ENCODE measurements at regions not wholly inside any gene's neighbourhood (a gene's known extent, or its start where the extent isn't known, plus 50 kb on each side); places are given as distances from the start of the nearest gene placed in this dataset.

DNA sequence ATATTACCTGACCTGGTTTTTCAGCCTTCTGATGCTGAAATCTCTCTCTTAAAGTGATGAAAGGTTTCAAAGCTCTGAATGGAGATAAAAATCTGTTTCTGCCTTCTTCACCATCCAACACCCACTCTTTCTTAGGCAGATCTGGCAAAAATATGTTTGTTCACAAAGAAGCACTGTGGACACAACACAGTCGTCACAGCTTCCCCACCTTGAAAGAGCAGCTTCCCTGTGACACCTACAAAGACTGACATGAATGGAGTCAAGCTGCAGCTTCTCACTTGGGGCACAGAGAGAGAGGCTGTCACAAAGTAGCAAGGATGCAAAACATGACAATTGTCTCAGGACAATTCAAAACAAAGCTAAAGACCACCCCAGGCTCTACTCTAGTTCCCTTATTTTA lies 86.5 kb downstream of the ICOS start:
- TF ChIP-seq, protein P1, sequence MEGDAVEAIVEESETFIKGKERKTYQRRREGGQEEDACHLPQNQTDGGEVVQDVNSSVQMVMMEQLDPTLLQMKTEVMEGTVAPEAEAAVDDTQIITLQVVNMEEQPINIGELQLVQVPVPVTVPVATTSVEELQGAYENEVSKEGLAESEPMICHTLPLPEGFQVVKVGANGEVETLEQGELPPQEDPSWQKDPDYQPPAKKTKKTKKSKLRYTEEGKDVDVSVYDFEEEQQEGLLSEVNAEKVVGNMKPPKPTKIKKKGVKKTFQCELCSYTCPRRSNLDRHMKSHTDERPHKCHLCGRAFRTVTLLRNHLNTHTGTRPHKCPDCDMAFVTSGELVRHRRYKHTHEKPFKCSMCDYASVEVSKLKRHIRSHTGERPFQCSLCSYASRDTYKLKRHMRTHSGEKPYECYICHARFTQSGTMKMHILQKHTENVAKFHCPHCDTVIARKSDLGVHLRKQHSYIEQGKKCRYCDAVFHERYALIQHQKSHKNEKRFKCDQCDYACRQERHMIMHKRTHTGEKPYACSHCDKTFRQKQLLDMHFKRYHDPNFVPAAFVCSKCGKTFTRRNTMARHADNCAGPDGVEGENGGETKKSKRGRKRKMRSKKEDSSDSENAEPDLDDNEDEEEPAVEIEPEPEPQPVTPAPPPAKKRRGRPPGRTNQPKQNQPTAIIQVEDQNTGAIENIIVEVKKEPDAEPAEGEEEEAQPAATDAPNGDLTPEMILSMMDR (IDR thresholded peaks at IDR 0.05; ENCODE audit: insufficient read depth, missing control alignments), result no peak
- DNase-seq (ENCODE audit: insufficient read length, low spot score) (no peak), FAIRE-seq (no peak)

DNA sequence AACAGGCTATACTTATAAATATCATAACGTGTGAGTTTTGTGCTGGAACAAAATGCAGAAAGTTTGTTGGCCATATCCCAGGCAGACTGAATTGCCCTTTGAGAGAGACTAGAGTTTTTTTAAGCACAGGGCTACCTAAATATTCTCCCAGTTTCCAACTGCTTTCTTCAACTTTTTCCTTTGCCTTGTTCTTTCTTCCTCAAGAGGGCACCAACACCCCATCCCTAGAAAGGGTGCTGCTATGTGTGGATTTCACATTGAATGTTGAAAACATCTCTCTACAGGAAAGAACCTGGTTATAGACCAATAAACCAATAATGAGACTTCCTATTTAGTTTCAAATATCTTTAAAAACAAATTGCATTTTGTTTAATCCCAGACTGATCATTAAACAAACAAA lies 87.9 kb downstream of the ICOS start:
- FAIRE-seq (peak; percentile 80), DNase-seq (ENCODE audit: insufficient read length, low spot score) (no peak)
- TF ChIP-seq, protein P1 (IDR thresholded peaks at IDR 0.05; ENCODE audit: insufficient read depth, missing control alignments), result peak; percentile 54

DNA sequence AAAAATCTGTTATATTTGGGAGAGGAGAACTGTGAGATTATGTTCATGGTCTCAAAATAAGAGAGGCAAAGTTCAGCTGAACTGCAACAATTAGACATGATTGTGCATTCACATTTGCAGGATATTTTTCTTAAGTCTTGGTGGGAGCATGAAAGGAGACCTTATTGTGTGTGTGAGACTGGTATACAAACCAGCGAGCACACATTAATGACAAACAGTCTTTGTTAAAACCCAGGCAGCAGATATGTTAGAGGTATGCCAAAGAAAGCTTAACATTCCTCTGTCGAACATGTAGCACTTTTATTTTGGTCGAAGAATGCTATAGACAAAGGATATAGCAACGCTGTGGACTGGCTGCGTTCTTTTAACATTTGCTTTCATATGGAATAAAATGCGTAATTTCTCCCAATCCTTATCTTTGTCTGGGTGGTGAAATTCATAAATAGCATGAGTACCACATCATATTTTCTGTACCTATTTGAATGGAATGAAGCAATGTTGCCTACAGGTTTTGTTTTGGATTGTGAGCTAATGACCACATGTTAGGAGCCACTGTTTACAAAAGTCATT lies 88.4 kb downstream of the ICOS start:
- TF ChIP-seq, protein P1 (IDR thresholded peaks at IDR 0.05; ENCODE audit: insufficient read depth, missing control alignments), result no peak
- no peak for DNase-seq (ENCODE audit: insufficient read length, low spot score)
- no peak for FAIRE-seq

DNA sequence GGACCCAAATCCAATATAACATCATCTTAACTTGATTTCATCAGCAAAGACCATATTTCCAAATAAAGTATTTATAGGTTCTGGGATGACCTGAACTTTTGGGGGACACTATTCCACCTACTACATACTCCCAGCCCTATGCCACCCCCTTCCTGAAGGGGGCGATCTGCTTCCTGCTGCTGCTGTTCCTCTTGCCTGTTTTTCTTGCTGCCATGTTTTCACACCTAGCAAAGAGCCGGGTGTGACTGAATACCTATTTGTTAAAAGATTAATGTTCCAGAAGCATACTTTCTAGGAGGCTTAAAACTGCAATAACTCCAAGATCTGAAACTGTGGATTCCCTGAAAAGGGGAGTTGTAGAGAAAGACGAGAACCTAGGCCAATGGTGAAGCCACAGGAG lies 89.7 kb downstream of the ICOS start:
- DNase-seq (ENCODE audit: insufficient read length, low spot score) (no peak), FAIRE-seq (no peak)

DNA sequence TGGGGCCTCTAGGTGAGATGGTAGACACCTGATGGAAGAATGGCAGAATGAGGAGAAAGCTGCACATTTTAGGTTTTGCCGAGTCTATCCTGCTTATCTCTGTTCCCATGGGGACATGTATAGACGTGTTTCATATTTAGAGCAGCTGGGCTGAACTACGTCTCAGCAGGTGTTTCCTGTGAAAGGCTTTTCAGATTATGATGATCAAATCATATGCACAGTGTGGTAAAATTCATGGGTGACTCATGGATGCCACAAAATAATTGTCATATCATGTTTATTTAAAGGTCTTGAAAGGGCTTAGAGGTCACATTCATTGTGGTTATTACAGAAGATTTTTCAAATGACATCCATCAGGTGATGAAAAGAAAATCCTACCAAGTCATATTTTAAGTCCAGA lies 90.5 kb downstream of the ICOS start:
- TF ChIP-seq, protein P1 (IDR thresholded peaks at IDR 0.05; ENCODE audit: insufficient read depth, missing control alignments), result no peak
- FAIRE-seq, result no peak
- no peak for DNase-seq (ENCODE audit: insufficient read length, low spot score)

More for the DNA sequence above, 89.7 kb downstream of the ICOS start:
- TF ChIP-seq, protein P1 (IDR thresholded peaks at IDR 0.05; ENCODE audit: insufficient read depth, missing control alignments), result peak; percentile 2

DNA sequence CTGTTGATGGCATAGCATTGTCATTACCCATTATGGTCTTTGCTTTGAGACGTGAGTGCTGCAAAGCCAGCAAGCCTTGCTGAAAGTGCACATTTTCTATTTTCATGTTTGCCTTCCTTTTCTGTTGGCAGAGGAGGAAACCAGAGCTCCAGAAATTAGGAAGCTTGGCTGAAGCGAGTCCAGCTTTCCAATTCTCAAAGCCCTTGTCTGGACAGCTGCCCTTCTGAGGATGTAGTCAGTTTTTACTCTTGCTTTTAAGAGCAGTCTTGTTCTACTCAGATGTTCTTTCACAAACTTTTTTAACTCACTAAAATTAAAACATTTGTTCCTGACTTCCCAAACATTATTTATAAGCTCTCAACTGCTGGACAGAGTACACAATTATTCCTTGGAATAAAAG lies 93.8 kb downstream of the ICOS start:
- DNase-seq (ENCODE audit: insufficient read length, low spot score), result no peak
- TF ChIP-seq, protein P1 (IDR thresholded peaks at IDR 0.05; ENCODE audit: insufficient read depth, missing control alignments), result no peak
- FAIRE-seq, result no peak

DNA sequence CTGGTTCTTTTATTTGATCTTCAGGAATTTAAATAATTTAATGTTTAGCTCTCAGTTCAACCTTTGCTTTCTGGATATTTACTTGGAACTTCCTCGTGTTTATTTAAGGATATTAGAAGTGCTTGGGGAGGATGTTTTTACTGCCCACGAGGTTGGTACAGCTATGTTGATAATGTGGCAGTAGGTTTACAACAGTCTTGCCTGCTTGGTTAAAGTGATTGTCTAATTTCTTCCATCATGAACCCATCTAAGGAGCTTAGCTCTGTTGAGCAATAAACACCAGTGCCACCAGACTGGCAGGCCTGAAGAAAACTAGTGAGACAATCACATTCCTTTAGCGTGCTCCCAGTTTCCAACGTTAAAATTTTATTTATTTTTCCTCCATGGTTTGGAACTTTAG lies 94.5 kb downstream of the ICOS start:
- DNase-seq (ENCODE audit: insufficient read length, low spot score), result no peak
- TF ChIP-seq, protein P1 (IDR thresholded peaks at IDR 0.05; ENCODE audit: insufficient read depth, missing control alignments), result no peak
- FAIRE-seq, result no peak
